Stimulated activated naive CD4-positive, alpha-beta T cell (primary cell): ENCODE measurements at regions not wholly inside any gene's neighbourhood (a gene's known extent, or its start where the extent isn't known, plus 50 kb on each side); places are given as distances from the start of the nearest gene placed in this dataset.
A peak's percentile ranks its signal among the peaks of the same experiment; 100 is the strongest.

Source experiments
- DNase-seq, 6 experiments: peaks; one replicate each; lab custom pipeline; 2025; lab: John Stamatoyannopoulos, UW

- DNase-seq = no peak
These were observed 128.0 kb downstream of the TMA16 start for GRCh38 chr4:163622379-163623035.

GRCh38 chr4:163623787-163624186 lies 129.3 kb downstream of the TMA16 start:
- no peak for DNase-seq

- peak in 3 of 6 experiments; percentile 11 to 44 (median 20) for DNase-seq
These were observed 130.2 kb downstream of the TMA16 start for GRCh38 chr4:163624727-163625126.

GRCh38 chr4:163631288-163631687 lies 136.8 kb downstream of the TMA16 start:
- DNase-seq = no peak

- DNase-seq = no peak
These were observed 144.4 kb downstream of the TMA16 start for GRCh38 chr4:163638909-163639308.

GRCh38 chr4:163649557-163650091 lies 155.1 kb downstream of the TMA16 start:
- no peak for DNase-seq

- no peak for DNase-seq
These were observed 157.3 kb downstream of the TMA16 start for GRCh38 chr4:163651761-163652160.

GRCh38 chr4:163654621-163655020 lies 160.1 kb downstream of the TMA16 start:
- DNase-seq = no peak

GRCh38 chr4:163660636-163661035 lies 166.1 kb downstream of the TMA16 start:
- DNase-seq = no peak

GRCh38 chr4:163662768-163663167 lies 168.3 kb downstream of the TMA16 start:
- DNase-seq = no peak

GRCh38 chr4:163663454-163664225 lies 169.2 kb downstream of the TMA16 start:
- DNase-seq = no peak

- no peak for DNase-seq
These were observed 170.6 kb downstream of the TMA16 start for GRCh38 chr4:163665101-163665500.

- no peak for DNase-seq
These were observed 171.2 kb downstream of the TMA16 start for GRCh38 chr4:163665521-163666331.

GRCh38 chr4:163666332-163666873 lies 171.9 kb downstream of the TMA16 start:
- DNase-seq = peak in 1 of 6 experiments; percentile 5

GRCh38 chr4:163672751-163673150 lies 178.3 kb downstream of the TMA16 start:
- DNase-seq = no peak

- no peak for DNase-seq
These were observed 179.6 kb downstream of the TMA16 start for GRCh38 chr4:163673848-163674697.

GRCh38 chr4:163679189-163679588 lies 184.7 kb downstream of the TMA16 start:
- DNase-seq = no peak

- DNase-seq = no peak
These were observed 186.1 kb downstream of the TMA16 start for GRCh38 chr4:163680386-163681098.

- peak in 4 of 6 experiments; percentile 2 to 79 (median 43) for DNase-seq
These were observed 186.8 kb downstream of the TMA16 start for GRCh38 chr4:163681208-163681821.

GRCh38 chr4:163688856-163689255 lies 194.4 kb downstream of the TMA16 start:
- DNase-seq = no peak
